ENCODE measurements at regions not wholly inside any gene's neighbourhood (a gene's known extent, or its start where the extent isn't known, plus 50 kb on each side); places are given as distances from the start of the nearest gene placed in this dataset.

- TF ChIP-seq CTCF (IDR thresholded peaks at IDR 0.05), result no peak
- TF ChIP-seq EP300 (IDR thresholded peaks at IDR 0.05), result no peak
- no peak for TF ChIP-seq POLR2A (IDR thresholded peaks at IDR 0.05)
These were observed 504.5 kb downstream of the HDGFL1 start for GRCh38 chr6:23073821-23074220.

Data from tibial nerve (tissue), 4 donors.